ENCODE measurements at regions not wholly inside any gene's neighbourhood (a gene's known extent, or its start where the extent isn't known, plus 50 kb on each side); places are given as distances from the start of the nearest gene placed in this dataset.

GRCh38 chr9:134220311-134220710 lies 55.9 kb upstream of the RNU6ATAC start:
- TF ChIP-seq POLR2A (IDR thresholded peaks at IDR 0.05) (no peak), CTCF (IDR thresholded peaks at IDR 0.05) (no peak), POLR2AphosphoS5 (IDR thresholded peaks at IDR 0.05) (no peak)
